ENCODE measurements at regions not wholly inside any gene's neighbourhood (a gene's known extent, or its start where the extent isn't known, plus 50 kb on each side); places are given as distances from the start of the nearest gene placed in this dataset.

DNA sequence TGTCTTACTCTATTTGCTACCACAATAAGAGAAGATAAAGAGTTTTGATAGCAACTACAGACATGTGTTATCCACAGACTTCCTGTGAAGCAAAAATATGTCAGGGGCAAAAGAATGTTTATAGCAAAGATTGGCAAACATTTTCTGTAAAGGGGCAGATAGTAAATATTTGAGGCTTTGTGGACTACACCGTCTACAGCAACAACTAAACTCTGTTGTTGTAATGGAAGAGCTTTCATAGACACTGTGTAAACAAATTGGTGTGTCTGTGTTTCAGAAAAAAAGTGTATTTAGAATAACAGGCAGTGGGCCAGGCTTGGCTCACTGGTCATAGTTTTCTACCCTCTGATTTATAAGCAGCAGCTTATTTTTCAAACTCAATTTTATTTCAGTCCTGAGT lies 521.4 kb downstream of the ANKRD7 start:
- Histone ChIP-seq H3K4me3 (no peak overlapping the region), H3F3A (replicated peaks; ENCODE audit: low read depth) (no peaks in the 10 kb centered on the region), H2AFZ (no peak overlapping the region), H3K27me3 (ENCODE audit: insufficient read depth) (no peaks in the 10 kb centered on the region), H3K27ac (ENCODE audit: low read depth) (no peak overlapping the region), H3K36me3 (ENCODE audit: insufficient read depth) (no peaks in the 10 kb centered on the region), H4K20me1 (replicated peaks; ENCODE audit: insufficient read depth) (no peaks in the 10 kb centered on the region), H3K9me2 (ENCODE audit: insufficient read depth) (no peaks in the 10 kb centered on the region), H3K4me2 (no peak overlapping the region), H3K4me1 (ENCODE audit: insufficient read depth) (no peaks in the 10 kb centered on the region), H3K79me2 (replicated peaks; ENCODE audit: insufficient read depth) (no peaks in the 10 kb centered on the region)
- no peak overlapping the region for H3K4me3 Mint-ChIP-seq
- TF ChIP-seq, protein P1, sequence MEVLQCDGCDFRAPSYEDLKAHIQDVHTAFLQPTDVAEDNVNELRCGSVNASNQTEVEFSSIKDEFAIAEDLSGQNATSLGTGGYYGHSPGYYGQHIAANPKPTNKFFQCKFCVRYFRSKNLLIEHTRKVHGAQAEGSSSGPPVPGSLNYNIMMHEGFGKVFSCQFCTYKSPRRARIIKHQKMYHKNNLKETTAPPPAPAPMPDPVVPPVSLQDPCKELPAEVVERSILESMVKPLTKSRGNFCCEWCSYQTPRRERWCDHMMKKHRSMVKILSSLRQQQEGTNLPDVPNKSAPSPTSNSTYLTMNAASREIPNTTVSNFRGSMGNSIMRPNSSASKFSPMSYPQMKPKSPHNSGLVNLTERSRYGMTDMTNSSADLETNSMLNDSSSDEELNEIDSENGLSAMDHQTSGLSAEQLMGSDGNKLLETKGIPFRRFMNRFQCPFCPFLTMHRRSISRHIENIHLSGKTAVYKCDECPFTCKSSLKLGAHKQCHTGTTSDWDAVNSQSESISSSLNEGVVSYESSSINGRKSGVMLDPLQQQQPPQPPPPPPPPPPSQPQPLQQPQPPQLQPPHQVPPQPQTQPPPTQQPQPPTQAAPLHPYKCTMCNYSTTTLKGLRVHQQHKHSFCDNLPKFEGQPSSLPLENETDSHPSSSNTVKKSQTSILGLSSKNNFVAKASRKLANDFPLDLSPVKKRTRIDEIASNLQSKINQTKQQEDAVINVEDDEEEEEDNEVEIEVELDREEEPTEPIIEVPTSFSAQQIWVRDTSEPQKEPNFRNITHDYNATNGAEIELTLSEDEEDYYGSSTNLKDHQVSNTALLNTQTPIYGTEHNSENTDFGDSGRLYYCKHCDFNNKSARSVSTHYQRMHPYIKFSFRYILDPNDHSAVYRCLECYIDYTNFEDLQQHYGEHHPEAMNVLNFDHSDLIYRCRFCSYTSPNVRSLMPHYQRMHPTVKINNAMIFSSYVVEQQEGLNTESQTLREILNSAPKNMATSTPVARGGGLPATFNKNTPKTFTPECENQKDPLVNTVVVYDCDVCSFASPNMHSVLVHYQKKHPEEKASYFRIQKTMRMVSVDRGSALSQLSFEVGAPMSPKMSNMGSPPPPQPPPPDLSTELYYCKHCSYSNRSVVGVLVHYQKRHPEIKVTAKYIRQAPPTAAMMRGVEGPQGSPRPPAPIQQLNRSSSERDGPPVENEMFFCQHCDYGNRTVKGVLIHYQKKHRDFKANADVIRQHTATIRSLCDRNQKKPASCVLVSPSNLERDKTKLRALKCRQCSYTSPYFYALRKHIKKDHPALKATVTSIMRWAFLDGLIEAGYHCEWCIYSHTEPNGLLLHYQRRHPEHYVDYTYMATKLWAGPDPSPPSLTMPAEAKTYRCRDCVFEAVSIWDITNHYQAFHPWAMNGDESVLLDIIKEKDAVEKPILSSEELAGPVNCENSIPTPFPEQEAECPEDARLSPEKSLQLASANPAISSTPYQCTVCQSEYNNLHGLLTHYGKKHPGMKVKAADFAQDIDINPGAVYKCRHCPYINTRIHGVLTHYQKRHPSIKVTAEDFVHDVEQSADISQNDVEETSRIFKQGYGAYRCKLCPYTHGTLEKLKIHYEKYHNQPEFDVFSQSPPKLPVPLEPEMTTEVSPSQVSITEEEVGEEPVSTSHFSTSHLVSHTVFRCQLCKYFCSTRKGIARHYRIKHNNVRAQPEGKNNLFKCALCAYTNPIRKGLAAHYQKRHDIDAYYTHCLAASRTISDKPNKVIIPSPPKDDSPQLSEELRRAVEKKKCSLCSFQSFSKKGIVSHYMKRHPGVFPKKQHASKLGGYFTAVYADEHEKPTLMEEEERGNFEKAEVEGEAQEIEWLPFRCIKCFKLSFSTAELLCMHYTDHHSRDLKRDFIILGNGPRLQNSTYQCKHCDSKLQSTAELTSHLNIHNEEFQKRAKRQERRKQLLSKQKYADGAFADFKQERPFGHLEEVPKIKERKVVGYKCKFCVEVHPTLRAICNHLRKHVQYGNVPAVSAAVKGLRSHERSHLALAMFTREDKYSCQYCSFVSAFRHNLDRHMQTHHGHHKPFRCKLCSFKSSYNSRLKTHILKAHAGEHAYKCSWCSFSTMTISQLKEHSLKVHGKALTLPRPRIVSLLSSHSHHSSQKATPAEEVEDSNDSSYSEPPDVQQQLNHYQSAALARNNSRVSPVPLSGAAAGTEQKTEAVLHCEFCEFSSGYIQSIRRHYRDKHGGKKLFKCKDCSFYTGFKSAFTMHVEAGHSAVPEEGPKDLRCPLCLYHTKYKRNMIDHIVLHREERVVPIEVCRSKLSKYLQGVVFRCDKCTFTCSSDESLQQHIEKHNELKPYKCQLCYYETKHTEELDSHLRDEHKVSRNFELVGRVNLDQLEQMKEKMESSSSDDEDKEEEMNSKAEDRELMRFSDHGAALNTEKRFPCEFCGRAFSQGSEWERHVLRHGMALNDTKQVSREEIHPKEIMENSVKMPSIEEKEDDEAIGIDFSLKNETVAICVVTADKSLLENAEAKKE (CRISPR knock-in tag; IDR thresholded peaks at IDR 0.05), result no peak
- no peak for TF ChIP-seq JUNB (IDR thresholded peaks at IDR 0.05; ENCODE audit: unreplicated experiment)
- no peak for TF ChIP-seq ZNF114 (CRISPR knock-in tag; IDR thresholded peaks at IDR 0.05)
- no peak for TF ChIP-seq CREB1 (CRISPR knock-in tag; IDR thresholded peaks at IDR 0.05; ENCODE audit: low read depth)
- TF ChIP-seq ZNF331 (CRISPR knock-in tag; IDR thresholded peaks at IDR 0.05; ENCODE audit: low read depth), result no peak
- TF ChIP-seq, protein P2, sequence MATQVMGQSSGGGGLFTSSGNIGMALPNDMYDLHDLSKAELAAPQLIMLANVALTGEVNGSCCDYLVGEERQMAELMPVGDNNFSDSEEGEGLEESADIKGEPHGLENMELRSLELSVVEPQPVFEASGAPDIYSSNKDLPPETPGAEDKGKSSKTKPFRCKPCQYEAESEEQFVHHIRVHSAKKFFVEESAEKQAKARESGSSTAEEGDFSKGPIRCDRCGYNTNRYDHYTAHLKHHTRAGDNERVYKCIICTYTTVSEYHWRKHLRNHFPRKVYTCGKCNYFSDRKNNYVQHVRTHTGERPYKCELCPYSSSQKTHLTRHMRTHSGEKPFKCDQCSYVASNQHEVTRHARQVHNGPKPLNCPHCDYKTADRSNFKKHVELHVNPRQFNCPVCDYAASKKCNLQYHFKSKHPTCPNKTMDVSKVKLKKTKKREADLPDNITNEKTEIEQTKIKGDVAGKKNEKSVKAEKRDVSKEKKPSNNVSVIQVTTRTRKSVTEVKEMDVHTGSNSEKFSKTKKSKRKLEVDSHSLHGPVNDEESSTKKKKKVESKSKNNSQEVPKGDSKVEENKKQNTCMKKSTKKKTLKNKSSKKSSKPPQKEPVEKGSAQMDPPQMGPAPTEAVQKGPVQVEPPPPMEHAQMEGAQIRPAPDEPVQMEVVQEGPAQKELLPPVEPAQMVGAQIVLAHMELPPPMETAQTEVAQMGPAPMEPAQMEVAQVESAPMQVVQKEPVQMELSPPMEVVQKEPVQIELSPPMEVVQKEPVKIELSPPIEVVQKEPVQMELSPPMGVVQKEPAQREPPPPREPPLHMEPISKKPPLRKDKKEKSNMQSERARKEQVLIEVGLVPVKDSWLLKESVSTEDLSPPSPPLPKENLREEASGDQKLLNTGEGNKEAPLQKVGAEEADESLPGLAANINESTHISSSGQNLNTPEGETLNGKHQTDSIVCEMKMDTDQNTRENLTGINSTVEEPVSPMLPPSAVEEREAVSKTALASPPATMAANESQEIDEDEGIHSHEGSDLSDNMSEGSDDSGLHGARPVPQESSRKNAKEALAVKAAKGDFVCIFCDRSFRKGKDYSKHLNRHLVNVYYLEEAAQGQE (IDR thresholded peaks at IDR 0.05; ENCODE audit: unreplicated experiment), result no peak
- TF ChIP-seq POLR2AphosphoS5 (IDR thresholded peaks at IDR 0.05; ENCODE audit: low read depth), result no peak
- TF ChIP-seq EZH2phosphoT487 (IDR thresholded peaks at IDR 0.05; ENCODE audit: unreplicated experiment), result no peak
- TF ChIP-seq, protein P3, sequence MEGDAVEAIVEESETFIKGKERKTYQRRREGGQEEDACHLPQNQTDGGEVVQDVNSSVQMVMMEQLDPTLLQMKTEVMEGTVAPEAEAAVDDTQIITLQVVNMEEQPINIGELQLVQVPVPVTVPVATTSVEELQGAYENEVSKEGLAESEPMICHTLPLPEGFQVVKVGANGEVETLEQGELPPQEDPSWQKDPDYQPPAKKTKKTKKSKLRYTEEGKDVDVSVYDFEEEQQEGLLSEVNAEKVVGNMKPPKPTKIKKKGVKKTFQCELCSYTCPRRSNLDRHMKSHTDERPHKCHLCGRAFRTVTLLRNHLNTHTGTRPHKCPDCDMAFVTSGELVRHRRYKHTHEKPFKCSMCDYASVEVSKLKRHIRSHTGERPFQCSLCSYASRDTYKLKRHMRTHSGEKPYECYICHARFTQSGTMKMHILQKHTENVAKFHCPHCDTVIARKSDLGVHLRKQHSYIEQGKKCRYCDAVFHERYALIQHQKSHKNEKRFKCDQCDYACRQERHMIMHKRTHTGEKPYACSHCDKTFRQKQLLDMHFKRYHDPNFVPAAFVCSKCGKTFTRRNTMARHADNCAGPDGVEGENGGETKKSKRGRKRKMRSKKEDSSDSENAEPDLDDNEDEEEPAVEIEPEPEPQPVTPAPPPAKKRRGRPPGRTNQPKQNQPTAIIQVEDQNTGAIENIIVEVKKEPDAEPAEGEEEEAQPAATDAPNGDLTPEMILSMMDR (conservative IDR thresholded peaks at IDR 0.05; ENCODE audit: low read depth in 2 of 2), result no peak
- H3K9me3 Mint-ChIP-seq, result no peaks in the 10 kb centered on the region
- H3K27ac Mint-ChIP-seq, result no peak overlapping the region
- DNase-seq (ENCODE audit: low spot score) (no peak), ATAC-seq (no peak)
- no peaks in the 10 kb centered on the region for H3K4me1 Mint-ChIP-seq
- H3K36me3 Mint-ChIP-seq (ENCODE audit: low read depth), result no peaks in the 10 kb centered on the region
- H3K27me3 Mint-ChIP-seq (ENCODE audit: insufficient read depth, low read depth, poor library complexity), result no peaks in the 10 kb centered on the region

Data from GM23338 (cell line).